Activated CD8-positive, alpha-beta T cell treated with anti-CD3 and anti-CD28 coated beads for 36 hours (primary cell): ENCODE measurements at regions not wholly inside any gene's neighbourhood (a gene's known extent, or its start where the extent isn't known, plus 50 kb on each side); places are given as distances from the start of the nearest gene placed in this dataset.

Experiments
- ATAC-seq: fragments of 200-7000 bp; cut with Tn5 transposase; one replicate; pipeline ENCODE4 v1.10.0; 2021; ENCODE audit warnings: mild to moderate bottlenecking, moderate library complexity
- CTCF ChIA-PET: fragments of 350-600 bp; sonication (Branson Sonifier 250); formaldehyde crosslinking; loops from one replicate; lab custom pipeline; 2021; ENCODE audit warnings: antibody characterized with exemption; lab: Charles Lee
- POLR2A ChIA-PET: fragments of 350-600 bp; sonication (Branson Sonifier 250); formaldehyde crosslinking; loops from one replicate; lab custom pipeline; 2021; ENCODE audit warnings: antibody characterized with exemption; lab: Charles Lee
- DNase-seq: peaks from one replicate; pipeline ENCODE4 v3.0.0-alpha.2; 2020
- H3K27ac Mint-ChIP-seq: one replicate; pipeline ENCODE4 v1.8.0; 2021; ENCODE audit warnings: mild to moderate bottlenecking, mixed read lengths
- H3K27me3 Mint-ChIP-seq: one replicate; pipeline ENCODE4 v1.8.0; 2021; ENCODE audit warnings: mixed read lengths
- H3K36me3 Mint-ChIP-seq: one replicate; pipeline ENCODE4 v1.8.0; 2021; ENCODE audit warnings: low read depth, mixed read lengths
- H3K4me1 Mint-ChIP-seq: one replicate; pipeline ENCODE4 v1.8.0; 2021; ENCODE audit warnings: low read depth, mixed read lengths
- H3K4me3 Mint-ChIP-seq: one replicate; pipeline ENCODE4 v1.8.0; 2021; ENCODE audit warnings: mild to moderate bottlenecking, moderate library complexity, mixed read lengths
- H3K9me3 Mint-ChIP-seq: one replicate; pipeline ENCODE4 v1.8.0; 2021; ENCODE audit warnings: mixed read lengths
- intact Hi-C: fragments of 100-400 bp; cut with micrococcal nuclease; formaldehyde crosslinking; loops from one replicate; pipeline ENCODE4 v1.10.0; 2022
- TF ChIP-seq, protein P1 (sequence below): fragments of 200-600 bp; IDR thresholded peaks from one replicate; pipeline ENCODE4 v1.8.0; 2022; ENCODE audit warnings: antibody characterized with exemption, mild to moderate bottlenecking

DNA sequence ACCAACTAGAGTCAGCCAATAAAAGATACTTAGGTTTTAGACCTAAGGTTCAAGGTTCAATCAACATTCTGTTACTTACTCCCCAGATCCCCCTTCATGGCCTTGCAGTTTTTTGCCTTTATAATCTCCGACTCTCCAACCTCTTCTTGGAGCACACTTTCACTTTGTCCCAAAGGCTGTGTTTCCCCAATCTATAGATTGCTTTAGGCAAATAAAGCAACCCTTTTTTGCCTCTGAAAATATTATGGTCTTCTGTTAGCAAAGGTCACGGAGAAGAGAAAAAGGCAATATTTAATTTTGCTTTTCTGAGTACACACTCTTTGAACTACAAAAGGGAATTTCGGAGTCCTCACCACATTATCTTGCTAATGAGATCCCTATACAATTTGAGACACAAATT lies 268.1 kb downstream of the PLOD2 start:
- H3K27me3 Mint-ChIP-seq, result no peaks in the 10 kb centered on the region
- no peak for ATAC-seq
- TF ChIP-seq, protein P1, sequence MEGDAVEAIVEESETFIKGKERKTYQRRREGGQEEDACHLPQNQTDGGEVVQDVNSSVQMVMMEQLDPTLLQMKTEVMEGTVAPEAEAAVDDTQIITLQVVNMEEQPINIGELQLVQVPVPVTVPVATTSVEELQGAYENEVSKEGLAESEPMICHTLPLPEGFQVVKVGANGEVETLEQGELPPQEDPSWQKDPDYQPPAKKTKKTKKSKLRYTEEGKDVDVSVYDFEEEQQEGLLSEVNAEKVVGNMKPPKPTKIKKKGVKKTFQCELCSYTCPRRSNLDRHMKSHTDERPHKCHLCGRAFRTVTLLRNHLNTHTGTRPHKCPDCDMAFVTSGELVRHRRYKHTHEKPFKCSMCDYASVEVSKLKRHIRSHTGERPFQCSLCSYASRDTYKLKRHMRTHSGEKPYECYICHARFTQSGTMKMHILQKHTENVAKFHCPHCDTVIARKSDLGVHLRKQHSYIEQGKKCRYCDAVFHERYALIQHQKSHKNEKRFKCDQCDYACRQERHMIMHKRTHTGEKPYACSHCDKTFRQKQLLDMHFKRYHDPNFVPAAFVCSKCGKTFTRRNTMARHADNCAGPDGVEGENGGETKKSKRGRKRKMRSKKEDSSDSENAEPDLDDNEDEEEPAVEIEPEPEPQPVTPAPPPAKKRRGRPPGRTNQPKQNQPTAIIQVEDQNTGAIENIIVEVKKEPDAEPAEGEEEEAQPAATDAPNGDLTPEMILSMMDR, result no peak
- peaks cover 4% of the 10 kb centered on the region for H3K9me3 Mint-ChIP-seq
- no peak overlapping the region for H3K4me3 Mint-ChIP-seq
- no peak overlapping the region for H3K27ac Mint-ChIP-seq
- no peaks in the 10 kb centered on the region for H3K36me3 Mint-ChIP-seq
- CTCF ChIA-PET, result no interaction called here
- intact Hi-C loops, result no loop called here
- POLR2A ChIA-PET, result no interaction called here
- no peaks in the 10 kb centered on the region for H3K4me1 Mint-ChIP-seq
- DNase-seq, result no peak

- H3K9me3 Mint-ChIP-seq, result peaks cover 4% of the 10 kb centered on the region
- intact Hi-C loops, result no loop called here
These were observed 267.7 kb downstream of the PLOD2 start for GRCh38 chr3:145893331-145893730.

DNA sequence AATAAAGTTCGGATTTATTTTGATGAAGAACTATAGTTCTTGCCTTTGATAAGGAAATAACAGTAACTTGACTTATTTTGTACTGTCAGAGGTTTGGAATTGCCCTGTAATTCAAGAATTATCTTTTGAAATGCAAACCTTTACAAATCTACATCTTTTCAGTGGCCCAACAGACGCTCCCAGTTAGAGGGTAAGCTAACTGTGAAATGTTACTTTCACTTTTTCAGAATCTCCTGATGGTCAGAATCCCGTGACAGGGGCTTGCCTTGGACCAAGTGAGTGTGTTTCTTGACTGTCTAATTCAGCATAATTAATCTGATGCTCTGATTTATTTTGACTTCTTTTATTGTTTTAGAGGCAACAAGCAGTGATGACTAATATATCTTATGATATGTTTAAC lies 262.5 kb downstream of the PLOD2 start:
- H3K27me3 Mint-ChIP-seq, result no peaks in the 10 kb centered on the region
- ChIA-PET POLR2A (no interaction called here), CTCF (no interaction called here)
- H3K9me3 Mint-ChIP-seq, result peaks cover 4% of the 10 kb centered on the region
- no peaks in the 10 kb centered on the region for H3K36me3 Mint-ChIP-seq
- DNase-seq, result no peak
- no peak for ATAC-seq
- no peak overlapping the region for H3K27ac Mint-ChIP-seq
- TF ChIP-seq, protein P1, result no peak
- no peak overlapping the region for H3K4me3 Mint-ChIP-seq
- intact Hi-C loops, result no loop called here
- no peaks in the 10 kb centered on the region for H3K4me1 Mint-ChIP-seq

More at GRCh38 chr3:145893331-145893730, 267.7 kb downstream of the PLOD2 start:
- no peaks in the 10 kb centered on the region for H3K36me3 Mint-ChIP-seq
- no peak overlapping the region for H3K4me3 Mint-ChIP-seq
- ATAC-seq (no peak), DNase-seq (no peak)
- ChIA-PET POLR2A (no interaction called here), CTCF (no interaction called here)
- TF ChIP-seq, protein P1, result no peak
- H3K4me1 Mint-ChIP-seq, result no peaks in the 10 kb centered on the region
- H3K27ac Mint-ChIP-seq, result no peak overlapping the region
- no peaks in the 10 kb centered on the region for H3K27me3 Mint-ChIP-seq

- ChIA-PET CTCF (interaction anchor here (1.5 kb wide), 1 partner anchor 14 kb away, joined by 3 read pairs; no protein-coding TSS in a partner anchor), POLR2A (no interaction called here)
- intact Hi-C loops, result no loop called here
- Mint-ChIP-seq H3K9me3 (peaks cover 4% of the 10 kb centered on the region), H3K27ac (no peak overlapping the region), H3K4me1 (no peaks in the 10 kb centered on the region), H3K36me3 (no peaks in the 10 kb centered on the region), H3K27me3 (no peaks in the 10 kb centered on the region), H3K4me3 (no peak overlapping the region)
- no peak for DNase-seq
- no peak for ATAC-seq
- TF ChIP-seq, protein P1, result no peak
These were observed 261.7 kb downstream of the PLOD2 start for GRCh38 chr3:145899241-145899640.

- no peak overlapping the region for H3K4me3 Mint-ChIP-seq
- no peak for ATAC-seq
- H3K4me1 Mint-ChIP-seq, result no peaks in the 10 kb centered on the region
- H3K27ac Mint-ChIP-seq, result no peak overlapping the region
- DNase-seq, result no peak
- H3K27me3 Mint-ChIP-seq, result no peaks in the 10 kb centered on the region
- intact Hi-C loops, result no loop called here
- H3K36me3 Mint-ChIP-seq, result no peaks in the 10 kb centered on the region
- peaks cover 4% of the 10 kb centered on the region for H3K9me3 Mint-ChIP-seq
- TF ChIP-seq, protein P1, result no peak
- CTCF ChIA-PET, result interaction anchor here (1.5 kb wide), 1 partner anchor 15 kb away, joined by 3 read pairs; no protein-coding TSS in a partner anchor
- POLR2A ChIA-PET, result no interaction called here
These were observed 260.7 kb downstream of the PLOD2 start for GRCh38 chr3:145900056-145900829.
